ENCODE measurements at regions not wholly inside any gene's neighbourhood (a gene's known extent, or its start where the extent isn't known, plus 50 kb on each side); places are given as distances from the start of the nearest gene placed in this dataset.

DNA sequence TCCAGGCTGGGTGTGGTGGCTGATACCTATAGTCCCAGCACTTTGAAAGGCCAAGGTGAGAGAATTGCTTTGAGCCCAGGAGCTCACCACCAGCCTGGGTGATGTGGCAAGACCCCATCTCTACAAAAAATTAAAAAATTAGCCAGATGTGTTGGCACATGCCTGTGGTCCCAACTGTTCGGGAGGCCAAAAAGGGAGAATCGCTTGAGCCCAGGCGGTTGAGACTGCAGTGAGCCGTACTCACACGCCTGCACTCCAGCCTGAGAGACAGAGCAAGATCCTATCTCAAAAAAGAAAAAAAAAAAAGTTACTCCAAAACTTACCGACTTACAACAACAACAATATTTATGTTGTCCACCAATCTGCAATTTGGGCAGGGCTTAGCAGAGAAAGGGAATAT is 178.0 kb upstream of the FN1 start:
- DNase-seq (ENCODE audit: low read depth) = no peak
- TF ChIP-seq, protein P1, sequence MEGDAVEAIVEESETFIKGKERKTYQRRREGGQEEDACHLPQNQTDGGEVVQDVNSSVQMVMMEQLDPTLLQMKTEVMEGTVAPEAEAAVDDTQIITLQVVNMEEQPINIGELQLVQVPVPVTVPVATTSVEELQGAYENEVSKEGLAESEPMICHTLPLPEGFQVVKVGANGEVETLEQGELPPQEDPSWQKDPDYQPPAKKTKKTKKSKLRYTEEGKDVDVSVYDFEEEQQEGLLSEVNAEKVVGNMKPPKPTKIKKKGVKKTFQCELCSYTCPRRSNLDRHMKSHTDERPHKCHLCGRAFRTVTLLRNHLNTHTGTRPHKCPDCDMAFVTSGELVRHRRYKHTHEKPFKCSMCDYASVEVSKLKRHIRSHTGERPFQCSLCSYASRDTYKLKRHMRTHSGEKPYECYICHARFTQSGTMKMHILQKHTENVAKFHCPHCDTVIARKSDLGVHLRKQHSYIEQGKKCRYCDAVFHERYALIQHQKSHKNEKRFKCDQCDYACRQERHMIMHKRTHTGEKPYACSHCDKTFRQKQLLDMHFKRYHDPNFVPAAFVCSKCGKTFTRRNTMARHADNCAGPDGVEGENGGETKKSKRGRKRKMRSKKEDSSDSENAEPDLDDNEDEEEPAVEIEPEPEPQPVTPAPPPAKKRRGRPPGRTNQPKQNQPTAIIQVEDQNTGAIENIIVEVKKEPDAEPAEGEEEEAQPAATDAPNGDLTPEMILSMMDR (IDR thresholded peaks at IDR 0.05; ENCODE audit: low read depth, low read length, missing control alignments) = no peak
- H3K4me3 ChIP-seq (ENCODE audit: low read depth, low read length) = no peak overlapping the region

DNA sequence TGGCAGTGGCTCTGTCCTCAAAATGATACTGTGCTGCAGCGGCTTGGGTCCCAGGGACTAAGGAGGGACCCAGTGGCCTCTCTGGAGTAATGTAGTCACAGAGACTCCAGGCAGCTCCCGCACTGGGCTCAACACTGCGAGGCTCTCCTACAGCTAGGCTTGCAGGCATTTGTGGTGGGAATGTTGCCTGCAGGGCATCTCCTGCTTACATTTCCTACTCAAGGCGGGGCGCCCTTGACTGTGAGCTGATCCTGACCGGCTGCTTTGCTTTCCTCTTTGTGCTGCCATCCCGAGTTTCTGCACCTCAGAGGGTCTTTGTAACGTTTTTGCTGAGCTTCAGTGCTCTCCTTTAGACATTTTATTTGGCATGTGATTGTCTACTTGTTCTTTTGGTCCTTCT is 177.4 kb upstream of the FN1 start:
- no peak overlapping the region for H3K4me3 ChIP-seq (ENCODE audit: low read depth, low read length)
- TF ChIP-seq, protein P1 (IDR thresholded peaks at IDR 0.05; ENCODE audit: low read depth, low read length, missing control alignments) = no peak
- no peak for DNase-seq (ENCODE audit: low read depth)

DNA sequence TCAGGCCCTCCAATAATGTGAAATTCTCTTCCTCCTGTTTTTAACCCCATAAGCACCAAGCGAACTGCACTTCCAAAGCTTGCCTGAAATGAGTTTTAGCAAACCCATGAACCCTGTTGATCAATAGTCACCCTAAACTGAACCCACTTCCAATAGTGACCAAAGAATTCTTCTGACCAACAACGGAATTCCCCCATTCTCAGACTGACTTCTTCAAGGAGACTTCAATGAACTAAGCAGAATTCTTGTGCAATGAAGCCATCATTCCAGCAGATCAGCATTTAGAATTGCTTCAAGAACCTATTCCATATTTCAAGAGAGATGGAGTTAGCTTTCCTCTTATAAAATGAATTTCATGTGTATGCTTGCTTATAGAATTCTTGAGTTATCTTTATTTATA is 176.9 kb upstream of the FN1 start:
- TF ChIP-seq, protein P1 (IDR thresholded peaks at IDR 0.05; ENCODE audit: low read depth, low read length, missing control alignments) = no peak
- H3K4me3 ChIP-seq (ENCODE audit: low read depth, low read length) = no peak overlapping the region
- DNase-seq (ENCODE audit: low read depth) = no peak

DNA sequence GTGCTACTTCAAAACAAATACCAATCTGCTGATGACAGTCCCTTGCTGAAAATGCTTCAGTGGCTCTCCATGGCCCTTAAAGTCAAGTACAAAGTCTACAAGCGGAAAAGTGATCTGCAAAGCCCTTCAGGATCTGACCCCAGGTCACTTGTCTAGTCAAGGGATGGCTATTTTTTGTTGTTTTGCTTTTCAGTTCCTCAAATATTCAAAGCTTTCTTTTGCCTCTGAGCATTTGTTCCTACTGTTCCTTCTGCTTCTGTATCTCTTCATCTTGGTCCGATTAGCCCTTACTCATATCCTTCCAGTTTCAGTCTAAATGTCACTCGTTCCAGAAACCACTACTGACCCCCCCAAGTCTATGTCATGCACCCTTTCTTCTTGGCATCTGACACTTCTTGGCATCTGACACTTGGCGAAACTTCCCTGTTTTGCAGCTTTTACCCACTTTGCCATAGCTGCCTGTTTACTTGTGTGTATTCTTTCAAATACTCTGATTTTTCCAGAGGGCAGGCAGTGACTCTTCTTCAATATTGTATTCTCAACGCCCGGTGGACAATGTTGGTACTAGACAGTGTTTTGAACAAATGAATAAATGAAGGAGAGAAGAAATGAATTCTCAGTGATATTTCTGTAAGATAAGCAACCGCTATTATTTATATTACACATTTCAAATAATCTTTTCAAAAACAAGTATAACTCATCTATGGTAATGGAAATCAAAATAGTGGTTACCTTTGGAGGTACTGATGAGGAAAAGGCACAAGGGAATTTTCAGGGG is 175.9 kb upstream of the FN1 start:
- TF ChIP-seq, protein P1 (IDR thresholded peaks at IDR 0.05; ENCODE audit: low read depth, low read length, missing control alignments) = no peak
- no peak for DNase-seq (ENCODE audit: low read depth)
- no peak overlapping the region for H3K4me3 ChIP-seq (ENCODE audit: low read depth, low read length)

DNA sequence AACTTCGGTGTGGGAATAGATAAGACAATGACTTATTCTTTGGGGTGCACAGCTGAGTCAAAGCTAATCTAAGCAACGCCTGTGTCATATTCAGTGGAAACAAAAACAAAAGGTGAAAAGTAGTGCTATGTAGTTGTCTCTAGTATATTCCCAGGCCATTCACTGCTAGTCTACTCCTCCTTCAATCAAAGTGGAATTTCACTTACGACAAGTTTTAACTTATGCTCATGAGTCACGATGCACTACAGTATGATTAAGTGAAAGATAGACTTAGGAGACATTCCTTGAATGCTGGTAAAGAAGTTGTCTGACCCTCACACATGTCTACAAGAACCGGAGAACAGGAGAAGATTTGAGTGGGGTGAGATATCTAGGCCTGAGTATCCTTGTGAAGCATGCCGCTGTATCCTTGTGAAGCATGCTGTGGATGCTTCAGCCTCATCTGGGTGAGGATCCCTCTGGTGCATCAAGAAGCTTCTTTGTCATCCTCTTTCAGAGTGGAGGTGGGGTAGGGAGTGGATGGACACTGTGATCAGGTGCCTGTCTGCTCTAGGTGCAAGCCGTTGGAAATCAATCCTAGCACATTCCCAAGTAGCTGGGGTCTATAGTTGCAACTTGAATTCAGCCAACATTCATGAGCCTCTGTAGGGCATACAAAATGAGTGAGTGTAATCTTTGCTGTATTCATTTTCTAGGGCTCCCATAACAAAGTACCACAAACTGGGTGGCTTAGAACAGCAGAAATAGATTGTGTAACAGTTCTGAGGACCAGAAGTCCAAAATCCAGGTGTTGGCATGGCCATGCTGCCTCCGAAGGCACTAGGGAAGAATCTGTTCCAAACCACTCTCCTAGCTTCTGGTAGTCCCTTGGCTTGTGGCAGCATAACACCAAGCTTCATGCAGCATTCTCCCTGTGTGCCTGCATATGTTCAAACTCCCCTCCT is 173.5 kb upstream of the FN1 start:
- no peak overlapping the region for H3K4me3 ChIP-seq (ENCODE audit: low read depth, low read length)
- TF ChIP-seq, protein P1 (IDR thresholded peaks at IDR 0.05; ENCODE audit: low read depth, low read length, missing control alignments) = no peak
- DNase-seq (ENCODE audit: low read depth) = no peak

DNA sequence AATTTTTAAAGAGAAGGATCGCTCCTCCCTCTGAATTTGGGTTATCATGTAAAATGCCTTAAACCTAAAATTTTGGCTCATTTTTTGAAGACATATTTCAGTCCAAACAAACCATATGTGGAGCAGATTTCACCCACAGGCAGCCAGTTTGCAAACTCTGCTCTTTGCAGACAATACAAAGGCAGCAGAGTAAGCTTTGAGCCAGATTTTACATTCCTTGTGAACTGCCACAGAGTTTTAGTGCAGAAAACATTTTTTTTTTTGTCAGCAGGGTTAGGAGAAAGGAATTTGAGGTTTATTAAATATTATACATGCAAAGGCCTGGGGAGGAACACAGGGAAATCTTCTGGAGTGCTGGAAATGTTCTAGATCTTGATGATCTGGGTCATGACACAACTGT is 171.9 kb upstream of the FN1 start:
- no peak for DNase-seq (ENCODE audit: low read depth)
- TF ChIP-seq, protein P1 (IDR thresholded peaks at IDR 0.05; ENCODE audit: low read depth, low read length, missing control alignments) = no peak
- no peak overlapping the region for H3K4me3 ChIP-seq (ENCODE audit: low read depth, low read length)

Measured in GM12864 (cell line).